ENCODE measurements at regions not wholly inside any gene's neighbourhood (a gene's known extent, or its start where the extent isn't known, plus 50 kb on each side); places are given as distances from the start of the nearest gene placed in this dataset.
"Not testable (repeated sequence)": the region's sequence is repeated elsewhere in the genome, so short reads cannot be mapped to it uniquely, and the experiment has no call there.

GRCh38 chr21:15638856-15639549 lies 90.8 kb upstream of the USP25 start:
- no peak for TF ChIP-seq CTCF (conservative IDR thresholded peaks at IDR 0.05; ENCODE audit: low read length)
- no peak for DNase-seq (ENCODE audit: low read depth)

GRCh38 chr21:15640113-15640512 lies 89.7 kb upstream of the USP25 start:
- H3K4me3 ChIP-seq (ENCODE audit: low read length); DNase-seq (ENCODE audit: low read depth): not testable (repeated sequence)

More at GRCh38 chr21:15638856-15639549, 90.8 kb upstream of the USP25 start:
- H3K4me3 ChIP-seq (ENCODE audit: low read length): no peak overlapping the region

- no peak for TF ChIP-seq CTCF (conservative IDR thresholded peaks at IDR 0.05; ENCODE audit: low read length)
- no peak for DNase-seq (ENCODE audit: low read depth)
- H3K4me3 ChIP-seq (ENCODE audit: low read length): no peak overlapping the region
Observed at GRCh38 chr21:15644489-15644888, 85.3 kb upstream of the USP25 start.

- TF ChIP-seq CTCF (conservative IDR thresholded peaks at IDR 0.05; ENCODE audit: low read length): no peak
- H3K4me3 ChIP-seq (ENCODE audit: low read length): no peak overlapping the region
- DNase-seq (ENCODE audit: low read depth): no peak
Observed at GRCh38 chr21:15645830-15646229, 84.0 kb upstream of the USP25 start.

GRCh38 chr21:15650735-15651134 lies 79.0 kb upstream of the USP25 start:
- H3K4me3 ChIP-seq (ENCODE audit: low read length): no peak overlapping the region
- no peak for DNase-seq (ENCODE audit: low read depth)
- TF ChIP-seq CTCF (conservative IDR thresholded peaks at IDR 0.05; ENCODE audit: low read length): no peak

- no peak for TF ChIP-seq CTCF (conservative IDR thresholded peaks at IDR 0.05; ENCODE audit: low read length)
- no peak for DNase-seq (ENCODE audit: low read depth)
- no peak overlapping the region for H3K4me3 ChIP-seq (ENCODE audit: low read length)
Observed at GRCh38 chr21:15651172-15651571, 78.6 kb upstream of the USP25 start.

GRCh38 chr21:15653710-15654109 lies 76.1 kb upstream of the USP25 start:
- DNase-seq (ENCODE audit: low read depth): no peak
- H3K4me3 ChIP-seq (ENCODE audit: low read length): no peak overlapping the region
- TF ChIP-seq CTCF (conservative IDR thresholded peaks at IDR 0.05; ENCODE audit: low read length): no peak
